GM12878 (cell line): ENCODE measurements at regions not wholly inside any gene's neighbourhood (a gene's known extent, or its start where the extent isn't known, plus 50 kb on each side); places are given as distances from the start of the nearest gene placed in this dataset.

Source experiments
- ATAC-seq: fragments of 200-7000 bp; cut with Tn5 transposase; 3 replicates; pipeline ENCODE4 v1.9.1; 2020; ENCODE audit warnings: mild to moderate bottlenecking, moderate library complexity
- BruUV-seq: library from RNA; stranded (reverse); fragments of 400-500 nt; replicated peaks from 2 replicates; lab custom pipeline; 2021; lab: Mats Ljungman, UMichigan
- CTCF ChIA-PET: fragments of 300-600 bp; sonication (Branson Sonifier 250); formaldehyde crosslinking; extraction: SDS; loops from one replicate; lab custom pipeline; 2021; ENCODE audit warnings: inconsistent platforms; lab: Yijun Ruan, JAX
- POLR2A ChIA-PET: fragments of 350-600 bp; formaldehyde crosslinking; extraction: SDS; loops from one replicate; lab custom pipeline; 2021; ENCODE audit warnings: inconsistent platforms; lab: Charles Lee
- RAD21 ChIA-PET: fragments of 300-600 bp; sonication (Branson Sonifier 250); formaldehyde crosslinking; loops from one replicate; lab custom pipeline; 2023; ENCODE audit warnings: antibody characterized with exemption; ENCODE audit not compliant: unreplicated experiment; lab: Charles Lee
- SMC1A ChIA-PET: fragments of 300-600 bp; sonication (Branson Sonifier 250); formaldehyde crosslinking; loops from one replicate; lab custom pipeline; 2023; ENCODE audit not compliant: unreplicated experiment, uncharacterized antibody; lab: Charles Lee
- DNase-seq: peaks from one replicate; pipeline ENCODE4 v3.0.0-alpha.2; 2011; ENCODE audit warnings: low read depth, low spot score
- FAIRE-seq: peaks from 3 replicates; lab custom pipeline; 2011; peaks lifted over from hg19 to GRCh38; lab: Jason Lieb, UNC
- H2AFZ ChIP-seq: 2 replicates; pipeline ENCODE4 v1.6.0; 2011; ENCODE audit warnings: low read depth, low read length, control low read depth; ENCODE audit not compliant: control insufficient read depth
- H3K27ac ChIP-seq: 2 replicates; pipeline ENCODE4 v1.5.1; 2011; ENCODE audit warnings: control low read depth; ENCODE audit not compliant: control insufficient read depth, insufficient read depth
- H3K27me3 ChIP-seq, 2 experiments: replicated peaks in 1 of 2; 2 replicates each; pipeline versions ENCODE4 v1.6.0 to v1.6.1; 2011; ENCODE audit warnings: low read length in 1 of 2; ENCODE audit not compliant: control insufficient read depth in 2 of 2, insufficient read depth in 2 of 2
- H3K36me3 ChIP-seq, 2 experiments: 2 replicates each; pipeline ENCODE4 v1.5.1; 2011; ENCODE audit warnings: low read length in 1 of 2; ENCODE audit not compliant: control insufficient read depth in 2 of 2, insufficient read depth in 2 of 2
- H3K4me1 ChIP-seq: 2 replicates; pipeline ENCODE4 v1.6.1; 2011; ENCODE audit warnings: mild to moderate bottlenecking, low read length, moderate library complexity, mixed read lengths; ENCODE audit not compliant: control insufficient read depth, insufficient read depth
- H3K4me2 ChIP-seq: 2 replicates; pipeline ENCODE4 v1.6.0; 2011; ENCODE audit warnings: control low read depth; ENCODE audit not compliant: control insufficient read depth, insufficient read depth
- H3K4me3 ChIP-seq: fragments of 200-600 bp; sonication (generic); 2 replicates; pipeline ENCODE4 v1.5.1; 2016
- H3K79me2 ChIP-seq: 2 replicates; pipeline ENCODE4 v1.6.0; 2011; ENCODE audit warnings: low read length; ENCODE audit not compliant: control insufficient read depth, insufficient read depth
- H3K9ac ChIP-seq: 2 replicates; pipeline ENCODE4 v1.8.0; 2011; ENCODE audit warnings: low read length, control low read depth, mixed read lengths; ENCODE audit not compliant: control insufficient read depth, insufficient read depth
- H3K9me3 ChIP-seq: replicated peaks from 3 replicates; pipeline ENCODE4 v1.5.1; 2011; ENCODE audit warnings: mild to moderate bottlenecking, low read length; ENCODE audit not compliant: control insufficient read depth, insufficient read depth
- H4K20me1 ChIP-seq: 2 replicates; pipeline ENCODE4 v1.6.0; 2011; ENCODE audit not compliant: control insufficient read depth, insufficient read depth
- BHLHE40 ChIP-seq, 2 experiments: fragments of 450-650 bp in 1 of 2; IDR thresholded peaks; 2 replicates each; pipeline ENCODE4 v1.6.1; 2011 to 2017; ENCODE audit warnings: low read depth in 2 of 2, borderline replicate concordance in 1 of 2, improper control_type of control experiment in 1 of 2, low read length in 1 of 2, mild to moderate bottlenecking in 1 of 2
- CBX5 ChIP-seq: sonication (generic); IDR thresholded peaks from 2 replicates; pipeline ENCODE4 v1.6.1; 2016; ENCODE audit warnings: low read depth, moderate library complexity, mild to moderate bottlenecking, inconsistent platforms
- CHD1 ChIP-seq: IDR thresholded peaks from 2 replicates; pipeline ENCODE4 v1.6.1; 2012; ENCODE audit warnings: low read depth, low read length, improper control_type of control experiment
- CHD4 ChIP-seq: fragments of 200-600 bp; sonication (generic); IDR thresholded peaks from 2 replicates; pipeline ENCODE4 v1.6.1; 2016; ENCODE audit warnings: mild to moderate bottlenecking
- CREB1 ChIP-seq: IDR thresholded peaks from 2 replicates; pipeline ENCODE4 v1.6.1; 2012; ENCODE audit warnings: low read depth, mild to moderate bottlenecking, inconsistent platforms
- E2F4 ChIP-seq: IDR thresholded peaks from 2 replicates; pipeline ENCODE4 v1.6.1; 2012; ENCODE audit warnings: low read depth, low read length, improper control_type of control experiment
- EP300 ChIP-seq, 2 experiments: fragments of 150-350 bp in 1 of 2; IDR thresholded peaks; 2 replicates each; pipeline ENCODE4 v1.6.1; 2011 to 2012; ENCODE audit warnings: low read depth in 2 of 2, low read length in 2 of 2, borderline replicate concordance in 1 of 2, improper control_type of control experiment in 1 of 2, inconsistent platforms in 1 of 2; ENCODE audit not compliant: control insufficient read depth in 1 of 2
- HDAC6 ChIP-seq: fragments of 200-600 bp; sonication (generic); IDR thresholded peaks from one replicate; pipeline ENCODE4 v1.8.0; 2017; ENCODE audit warnings: antibody characterized with exemption; ENCODE audit not compliant: unreplicated experiment
- IKZF1 ChIP-seq: fragments of 450-650 bp; conservative IDR thresholded peaks from 2 replicates; pipeline ENCODE4 v1.6.1; 2017; ENCODE audit warnings: antibody characterized with exemption, mild to moderate bottlenecking
- NFYB ChIP-seq: IDR thresholded peaks from 2 replicates; pipeline ENCODE4 v1.6.1; 2011; ENCODE audit warnings: low read depth, mild to moderate bottlenecking, low read length, improper control_type of control experiment, moderate library complexity; ENCODE audit not compliant: insufficient read depth
- NR2C1 ChIP-seq: fragments of 450-650 bp; IDR thresholded peaks from 2 replicates; pipeline ENCODE4 v1.6.1; 2017; ENCODE audit warnings: antibody characterized with exemption, mild to moderate bottlenecking, moderate library complexity
- PAX8 ChIP-seq: fragments of 450-650 bp; IDR thresholded peaks from 2 replicates; pipeline ENCODE4 v1.6.1; 2017; ENCODE audit warnings: mild to moderate bottlenecking, moderate library complexity
- SPI1 ChIP-seq: IDR thresholded peaks from 2 replicates; pipeline ENCODE4 v1.6.1; 2011; ENCODE audit warnings: low read depth, mild to moderate bottlenecking, low read length, moderate library complexity, borderline replicate concordance; ENCODE audit not compliant: insufficient read depth
- SREBF2 ChIP-seq: IDR thresholded peaks from 2 replicates; pipeline ENCODE4 v1.6.1; 2012; ENCODE audit warnings: mild to moderate bottlenecking, low read length
- STAT3 ChIP-seq: IDR thresholded peaks from 2 replicates; pipeline ENCODE4 v1.6.1; 2011; ENCODE audit warnings: low read depth, low read length, improper control_type of control experiment
- YY1 ChIP-seq: IDR thresholded peaks from 2 replicates; pipeline ENCODE4 v1.6.1; 2011; ENCODE audit warnings: low read depth, mild to moderate bottlenecking, low read length
- ZZZ3 ChIP-seq: IDR thresholded peaks from 2 replicates; pipeline ENCODE4 v1.6.1; 2011; ENCODE audit warnings: low read depth; ENCODE audit not compliant: control insufficient read depth, insufficient read length
- WGBS: methylation state at CpG from one replicate; pipeline ENCODE4 v1.1.6; 2016; ENCODE audit warnings: low lambda C conversion rate; ENCODE audit not compliant: insufficient replicate concordance, insufficient coverage; ENCODE audit errors: missing lambda C conversion rate; 5-methylcytosine and 5-hydroxymethylcytosine counted together
- in situ Hi-C: fragments of 300-500 bp; cut with MboI; formaldehyde crosslinking; loops from 9 replicates; pipeline ENCODE4 v1.14.3; 2018; ENCODE audit warnings: mixed read lengths
- intact Hi-C: fragments of 100-400 bp; cut with micrococcal nuclease; formaldehyde crosslinking; loops from one replicate; pipeline ENCODE4 v1.14.2; 2022; ENCODE audit not compliant: unreplicated experiment

GRCh38 chr3:124401843-124402242 lies 328.4 kb upstream of the UMPS start (continued):
- TF ChIP-seq STAT3 (no peak), HDAC6 (no peak), SPI1 (no peak), PAX8 (no peak), NFYB (no peak)

DNA sequence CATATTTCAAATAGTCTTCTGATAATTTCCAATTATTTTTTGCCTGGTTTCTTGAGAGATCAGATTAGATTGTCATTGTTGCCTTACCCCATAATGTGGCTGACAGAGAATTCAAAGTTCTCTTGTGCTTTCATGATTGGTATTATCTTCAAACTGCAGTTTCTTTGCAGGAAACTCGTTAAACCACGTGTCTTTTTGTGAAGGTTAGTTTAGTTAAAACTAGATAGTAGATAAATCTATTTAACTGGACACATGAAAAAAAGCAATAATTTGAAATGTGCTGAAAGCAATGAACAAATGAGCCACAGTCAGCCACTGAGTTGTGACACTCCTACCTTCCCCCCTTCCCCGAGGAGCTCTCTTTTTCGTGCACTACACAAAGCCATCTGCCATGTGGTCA lies 327.5 kb upstream of the UMPS start:
- 2% methylated on average over 4 of the region's 4 CpGs for whole genome bisulfite sequencing
- H3K27ac ChIP-seq: no peak overlapping the region

More for the DNA sequence above, 327.5 kb upstream of the UMPS start:
- Histone ChIP-seq H3K4me2 (no peak overlapping the region), H2AFZ (no peak overlapping the region), H3K4me3 (no peak overlapping the region), H3K36me3 (no peaks in the 10 kb centered on the region), H3K9ac (no peak overlapping the region), H3K4me1 (no peaks in the 10 kb centered on the region), H3K27me3 (no peaks in the 10 kb centered on the region; a peak in 2 of 4 replicates), H3K79me2 (no peaks in the 10 kb centered on the region), H3K9me3 (no peaks in the 10 kb centered on the region), H4K20me1 (no peaks in the 10 kb centered on the region)
- ATAC-seq: no peak
- in situ Hi-C loops (no loop called here), intact Hi-C loops (no loop called here)
- no peak for DNase-seq
- CTCF ChIA-PET: no interaction called here
- POLR2A ChIA-PET: no interaction called here
- RAD21 ChIA-PET: no interaction called here
- no peak for TF ChIP-seq CREB1
- no peak for TF ChIP-seq CHD1
- TF ChIP-seq CHD4: no peak
- no peak for TF ChIP-seq BHLHE40 (IDR thresholded peaks at IDR 0.05; ENCODE audit: borderline replicate concordance in 1 of 2, low read depth in 2 of 2, low read length in 1 of 2)
- TF ChIP-seq NR2C1: no peak
- TF ChIP-seq SREBF2: no peak
- no peak for TF ChIP-seq ZZZ3
- no peak for TF ChIP-seq IKZF1
- TF ChIP-seq YY1: no peak
- no peak for TF ChIP-seq E2F4
- no peak for TF ChIP-seq CBX5
- no peak for TF ChIP-seq EP300 (IDR thresholded peaks at IDR 0.05; ENCODE audit: borderline replicate concordance in 1 of 2, control insufficient read depth in 1 of 2, low read depth in 2 of 2, low read length in 2 of 2)
- SMC1A ChIA-PET: no interaction called here
- FAIRE-seq: no peak
- no TSS peak for BruUV-seq
